Pancreas (tissue), 10 donors: ENCODE measurements at regions not wholly inside any gene's neighbourhood (a gene's known extent, or its start where the extent isn't known, plus 50 kb on each side); places are given as distances from the start of the nearest gene placed in this dataset.

Experiments used
- ATAC-seq, 4 donors: fragments of 200-7000 bp; cut with Tn5 transposase; one replicate each; pipeline versions ENCODE4 v1.8.0 to v1.9.1; 2020; ENCODE audit warnings: mild to moderate bottlenecking in 4 of 4, moderate library complexity in 4 of 4
- DNase-seq, 6 donors: peaks; one replicate each; pipeline ENCODE4 v3.0.0-alpha.2; 2020
- FAIRE-seq: peaks from 2 replicates; lab custom pipeline; 2012; peaks lifted over from hg19 to GRCh38; lab: Jason Lieb, UNC
- H3K27ac ChIP-seq, 4 donors: fragments of 200-600 bp; sonication (generic); 1 replicate in 3 of 4; 2 replicates in 1 of 4; pipeline versions ENCODE4 v1.5.0 to v1.8.0; 2020
- H3K27me3 ChIP-seq, 4 donors: fragments of 200-600 bp; one replicate each; pipeline ENCODE4 v1.8.0; 2021
- H3K36me3 ChIP-seq, 3 donors: fragments of 200-600 bp; sonication (generic) in 1 of 3; one replicate each; pipeline versions ENCODE4 v1.5.0 to v1.8.0; 2020 to 2021
- H3K4me1 ChIP-seq, 3 donors: fragments of 200-600 bp; one replicate each; pipeline ENCODE4 v1.8.0; 2021
- H3K4me3 ChIP-seq, 4 donors: fragments of 200-600 bp; sonication (generic) in 2 of 4; one replicate each; pipeline versions ENCODE4 v1.5.0 to v1.8.0; 2020 to 2021
- H3K9me3 ChIP-seq, 4 donors: fragments of 200-600 bp; one replicate each; pipeline ENCODE4 v1.8.0; 2021
- CTCF ChIP-seq, 4 donors: fragments of 200-600 bp; sonication (generic) in 3 of 4; IDR thresholded peaks; one replicate each; pipeline versions ENCODE4 v1.5.0 to v1.8.0; 2021; ENCODE audit warnings: antibody characterized with exemption in 4 of 4
- WGBS, 2 donors: extraction: QIAGEN DNeasy Blood & Tissue Kit; methylation state at CpG; one replicate each; pipeline ENCODE4 v1.1.7; 2013; 5-methylcytosine and 5-hydroxymethylcytosine counted together
- intact Hi-C, 3 donors: fragments of 100-400 bp; cut with DNase I; formaldehyde crosslinking; loops; one replicate each; pipeline versions ENCODE4 v1.11.1 to v1.14.2; 2022
- donor health status: healthy with polysubstance abuse.
- donor health status: DM: no; HTN: no; CAD: no; lungs with moderate emphysema.
- donor health status: DM: no; HTN: no; CAD: no.
- donor health status: control.
- donor health status: control.
- donor health status: Bipolar disorder and iron deficiency.
- donor health status: DM: yes; HTN: yes; CAD: no.
- donor health status: DM: no; HTN: no; CAD: no.
- donor health status: DM: no; HTN: no; CAD: no.
- donor health status: DM: yes; HTN: yes; CAD: no.

DNA sequence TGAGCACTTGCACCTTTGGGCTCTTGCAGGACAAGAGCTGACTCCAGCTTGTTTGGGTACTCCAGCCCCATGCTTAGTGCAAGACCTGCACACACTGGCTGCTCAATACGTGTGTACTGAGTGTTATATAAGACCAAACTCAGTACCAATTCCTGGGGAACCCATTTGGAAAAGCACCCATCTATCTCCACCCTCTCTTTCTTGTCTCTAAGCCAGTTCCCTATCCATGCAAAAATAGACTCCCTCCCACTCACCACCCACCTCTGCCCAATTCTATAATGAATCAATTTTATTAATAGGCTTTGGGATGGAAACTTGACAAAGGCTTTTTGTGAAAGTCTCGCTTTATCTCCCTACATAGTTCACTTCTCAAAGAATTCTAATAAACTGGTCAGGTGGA is 60.9 kb upstream of the CPLX2 start:
- Histone ChIP-seq H3K4me3 (no peak overlapping the region), H3K27me3 (no peaks in the 10 kb centered on the region), H3K9me3 (no peaks in the 10 kb centered on the region), H3K4me1 (no peaks in the 10 kb centered on the region), H3K36me3 (no peaks in the 10 kb centered on the region), H3K27ac (no peak overlapping the region)
- FAIRE-seq (no peak), DNase-seq (no peak), ATAC-seq (no peak)
- TF ChIP-seq CTCF (IDR thresholded peaks at IDR 0.05), result no peak
- 51 to 60% methylated on average over 2 of the region's 2 CpGs for WGBS, 2 donors
- intact Hi-C loops, result no loop called here

- Histone ChIP-seq H3K27ac (no peak overlapping the region), H3K36me3 (no peaks in the 10 kb centered on the region), H3K4me1 (no peaks in the 10 kb centered on the region), H3K4me3 (no peak overlapping the region), H3K27me3 (no peaks in the 10 kb centered on the region), H3K9me3 (no peaks in the 10 kb centered on the region)
- TF ChIP-seq CTCF (IDR thresholded peaks at IDR 0.05), result no peak
- ATAC-seq (no peak), FAIRE-seq (no peak), DNase-seq (no peak)
- WGBS, 2 donors, result 59 to 69% methylated on average over 2 of the region's 2 CpGs
- intact Hi-C loops, result no loop called here
These were observed 59.8 kb upstream of the CPLX2 start for GRCh38 chr5:175811589-175811988.

DNA sequence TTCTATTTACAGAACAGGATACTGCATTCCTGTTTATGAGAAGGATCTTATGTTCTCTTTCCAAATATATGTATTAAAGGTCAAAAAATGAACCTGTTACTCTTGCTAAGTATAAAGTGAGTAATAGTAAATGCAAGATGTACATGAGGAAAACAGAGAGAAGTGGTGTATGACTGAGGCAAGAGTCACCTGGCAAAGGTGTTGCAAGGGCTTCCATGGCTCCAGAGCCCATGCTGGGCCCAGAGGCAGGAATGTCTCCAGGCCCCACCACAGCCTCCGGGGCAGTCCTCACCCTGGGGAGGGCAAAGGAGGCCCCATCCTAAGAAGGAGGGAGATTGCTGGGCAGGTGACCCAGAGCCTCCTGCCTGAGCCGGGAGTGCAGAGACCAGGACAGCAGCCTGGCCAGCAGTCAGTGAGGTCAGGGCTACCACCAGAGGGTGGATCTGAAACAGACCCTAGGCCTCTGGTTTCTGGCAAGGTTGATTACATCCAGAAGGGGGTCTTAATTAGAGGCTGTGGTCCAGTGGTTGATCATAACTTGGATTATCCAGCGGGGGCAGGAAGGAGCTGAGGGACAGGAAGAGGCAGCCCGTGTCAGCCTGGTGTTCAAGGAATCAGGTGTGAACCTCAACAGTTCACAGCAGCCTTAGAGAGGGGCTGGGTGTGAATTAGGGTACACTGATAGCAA is 57.3 kb upstream of the CPLX2 start:
- no peak overlapping the region for H3K27ac ChIP-seq
- intact Hi-C loops, result no loop called here
- H3K27me3 ChIP-seq, result no peaks in the 10 kb centered on the region
- WGBS, 2 donors, result 64 to 65% methylated on average over 4 of the region's 4 CpGs
- H3K4me3 ChIP-seq, result no peak overlapping the region
- no peaks in the 10 kb centered on the region for H3K36me3 ChIP-seq
- ATAC-seq (no peak), FAIRE-seq (no peak), DNase-seq (peak in 1 of 6 donors; percentile 28)
- no peak for TF ChIP-seq CTCF (IDR thresholded peaks at IDR 0.05)
- no peaks in the 10 kb centered on the region for H3K9me3 ChIP-seq
- H3K4me1 ChIP-seq, result no peaks in the 10 kb centered on the region

DNA sequence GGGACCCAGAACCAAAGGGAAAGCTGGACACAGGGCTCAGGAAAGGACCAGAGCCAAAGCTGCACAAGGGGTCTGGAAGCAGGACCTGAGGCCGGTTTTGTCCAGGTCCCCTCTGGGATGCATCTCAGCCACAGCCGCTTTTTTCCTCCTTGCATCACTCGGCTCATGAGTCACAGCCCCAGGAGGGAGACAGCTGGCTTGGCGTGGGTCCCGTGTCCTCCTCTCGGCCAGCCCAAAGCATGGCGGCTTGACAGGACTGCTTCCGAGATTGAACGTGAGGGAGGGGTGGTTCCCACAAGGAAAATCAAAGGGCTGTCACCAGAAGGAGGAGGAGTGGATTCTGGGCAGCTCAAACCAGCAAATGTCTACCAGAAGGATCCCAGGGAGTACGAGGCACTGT is 56.7 kb upstream of the CPLX2 start:
- FAIRE-seq, result no peak
- peak in 1 of 4 donors; percentile 18 for ATAC-seq
- TF ChIP-seq CTCF (IDR thresholded peaks at IDR 0.05), result no peak
- peak in 1 of 6 donors; percentile 46 for DNase-seq
- H3K27me3 ChIP-seq, result no peaks in the 10 kb centered on the region
- no peak overlapping the region for H3K27ac ChIP-seq
- intact Hi-C loops, result no loop called here
- no peaks in the 10 kb centered on the region for H3K36me3 ChIP-seq
- no peak overlapping the region for H3K4me3 ChIP-seq
- 54 to 70% methylated on average over 10 of the region's 10 CpGs for WGBS, 2 donors
- no peaks in the 10 kb centered on the region for H3K4me1 ChIP-seq
- no peaks in the 10 kb centered on the region for H3K9me3 ChIP-seq

- TF ChIP-seq CTCF (IDR thresholded peaks at IDR 0.05), result no peak
- intact Hi-C loops, result no loop called here
- no peaks in the 10 kb centered on the region for H3K36me3 ChIP-seq
- no peaks in the 10 kb centered on the region for H3K27me3 ChIP-seq
- H3K9me3 ChIP-seq, result no peaks in the 10 kb centered on the region
- FAIRE-seq, result no peak
- H3K4me1 ChIP-seq, result no peaks in the 10 kb centered on the region
- WGBS, 2 donors, result 66 to 76% methylated on average over 9 of the region's 9 CpGs
- DNase-seq, result peak in 1 of 6 donors; percentile 38
- H3K4me3 ChIP-seq, result no peak overlapping the region
- no peak for ATAC-seq
- no peak overlapping the region for H3K27ac ChIP-seq
These were observed 56.1 kb upstream of the CPLX2 start for GRCh38 chr5:175815126-175815913.
